DLD1 (cell line): ENCODE measurements at regions not wholly inside any gene's neighbourhood (a gene's known extent, or its start where the extent isn't known, plus 50 kb on each side); places are given as distances from the start of the nearest gene placed in this dataset.
"Not testable (repeated sequence)": the region's sequence is repeated elsewhere in the genome, so short reads cannot be mapped to it uniquely, and the experiment has no call there.

Experiments
- in situ Hi-C: cut with HindIII; loops from 2 replicates; pipeline ENCODE4 v1.10.0; 2017; ENCODE audit warnings: low sequenced_read_pairs

GRCh38 chr14:53751650-53752049 is 205.0 kb downstream of the BMP4 start:
- in situ Hi-C loops, result no loop called here

DNA sequence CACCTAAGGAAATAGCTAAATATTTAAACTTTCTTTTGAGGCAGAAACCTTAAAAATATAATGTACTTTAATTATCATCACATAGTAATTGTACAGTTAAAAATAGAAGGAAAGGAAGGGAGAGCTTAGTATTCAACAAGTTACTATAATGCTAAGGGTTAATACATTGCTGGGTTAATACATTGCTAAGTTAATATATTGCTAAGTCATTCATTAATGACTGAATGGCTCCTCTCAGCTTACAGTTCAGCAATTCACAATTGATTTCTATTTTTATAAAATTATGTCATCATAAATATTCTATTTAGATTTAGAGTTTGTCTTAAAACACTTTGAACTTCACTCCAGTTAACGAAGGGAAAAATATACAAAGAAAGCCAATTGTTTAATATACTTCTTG is 207.9 kb downstream of the BMP4 start:
- in situ Hi-C loops, result no loop called here

- in situ Hi-C loops, result no loop called here
Measured at GRCh38 chr14:53744857-53745256, 211.8 kb downstream of the BMP4 start.

- in situ Hi-C loops, result no loop called here
Measured at GRCh38 chr14:53743371-53743770, 213.3 kb downstream of the BMP4 start.

- in situ Hi-C loops, result no loop called here
Measured at GRCh38 chr14:53742233-53742620, 214.4 kb downstream of the BMP4 start.

DNA sequence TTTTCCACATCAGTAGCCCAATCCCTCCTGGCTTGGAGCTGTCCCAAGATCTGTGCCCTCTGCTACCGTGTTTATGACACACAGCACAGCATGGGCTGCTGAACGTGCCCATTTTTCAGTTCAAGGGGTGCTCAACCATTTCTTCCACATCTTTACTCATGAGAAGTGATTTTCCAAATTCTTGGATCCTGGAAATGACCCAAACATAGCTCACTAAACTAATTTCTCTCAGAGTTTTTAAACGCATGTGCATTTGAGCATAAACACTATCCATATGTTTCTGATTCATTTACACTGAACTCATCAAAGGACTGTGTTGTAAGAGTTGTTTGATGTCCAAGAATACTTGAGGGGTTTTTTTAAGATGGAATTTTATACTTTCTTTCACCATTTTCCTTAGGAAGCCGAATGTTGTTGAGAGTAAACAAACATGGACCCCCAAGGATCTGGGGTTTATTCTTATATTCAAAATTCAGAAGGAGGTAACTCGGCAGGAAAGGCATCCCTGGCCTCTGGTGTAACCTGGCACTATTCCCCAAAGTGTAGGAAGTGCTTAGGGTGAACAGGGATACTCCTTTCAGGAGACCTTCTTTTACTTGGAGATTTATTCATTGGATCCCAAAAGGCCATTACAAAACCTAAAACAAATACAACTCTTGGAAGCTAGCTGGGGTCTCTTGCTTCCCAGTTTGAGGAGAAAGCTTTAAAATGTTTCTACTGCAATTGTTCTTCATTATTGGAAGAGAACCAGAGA is 215.0 kb downstream of the BMP4 start:
- in situ Hi-C loops, result no loop called here

DNA sequence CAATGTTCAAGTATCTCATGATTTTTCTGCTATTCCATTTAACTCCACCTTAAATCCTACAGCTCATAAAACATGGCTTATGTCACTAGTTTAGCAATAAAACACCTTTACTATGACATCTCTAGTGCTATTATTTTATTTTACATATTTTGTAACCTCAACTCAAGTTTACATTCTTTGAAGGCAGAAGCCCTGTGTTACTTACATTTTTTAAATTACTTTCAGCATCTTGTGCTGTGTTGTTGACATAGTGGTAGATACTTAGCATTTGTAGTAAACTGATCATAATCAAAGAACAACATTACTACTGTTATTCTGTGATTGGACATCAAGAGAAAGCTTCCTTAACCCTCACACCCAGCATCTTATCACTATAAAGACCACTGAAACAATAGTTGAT is 216.1 kb downstream of the BMP4 start:
- in situ Hi-C loops, result no loop called here

DNA sequence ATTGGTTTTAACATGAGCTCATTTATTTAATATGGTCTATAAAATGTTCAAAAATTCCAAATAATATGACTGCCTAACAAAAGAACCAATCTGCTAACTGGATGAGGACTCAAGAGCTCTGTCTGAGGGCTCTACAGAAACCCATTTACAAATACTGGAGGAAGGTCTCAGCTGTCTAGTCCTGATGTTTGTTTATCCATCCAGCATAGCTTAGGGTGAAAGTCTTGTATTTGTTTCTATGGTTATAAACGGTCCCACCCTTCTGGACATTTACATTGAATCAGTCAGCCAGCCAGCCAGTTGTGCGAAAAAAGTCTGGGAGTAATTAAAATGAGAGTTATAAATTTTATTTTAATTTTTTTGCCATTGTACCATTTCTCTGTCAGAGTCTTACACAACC is 220.7 kb downstream of the BMP4 start:
- in situ Hi-C loops, result no loop called here

- in situ Hi-C loops, result no loop called here
Measured at GRCh38 chr14:53723221-53723620, 233.4 kb downstream of the BMP4 start.

DNA sequence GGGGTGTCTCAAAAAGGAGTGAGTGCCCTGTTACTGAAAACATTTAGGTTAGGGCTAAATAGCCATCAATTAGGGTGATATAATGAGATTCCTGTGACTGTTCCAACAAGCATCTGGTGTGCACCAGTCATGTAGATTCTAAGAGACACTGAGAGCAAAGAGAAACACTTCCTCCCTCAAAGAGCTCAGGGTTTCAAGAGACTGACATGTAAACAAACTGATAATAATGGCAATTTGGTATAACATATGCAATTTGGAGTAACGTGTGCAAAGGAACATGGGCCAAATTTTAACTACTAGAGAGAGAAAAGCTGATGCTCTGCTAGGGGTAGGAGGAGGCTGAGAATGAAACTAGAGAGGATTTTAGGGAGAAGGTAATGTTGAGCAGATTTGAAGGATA is 237.1 kb downstream of the BMP4 start:
- in situ Hi-C loops, result no loop called here

- in situ Hi-C loops, result no loop called here
Measured at GRCh38 chr14:53716578-53716977, 240.0 kb downstream of the BMP4 start.

DNA sequence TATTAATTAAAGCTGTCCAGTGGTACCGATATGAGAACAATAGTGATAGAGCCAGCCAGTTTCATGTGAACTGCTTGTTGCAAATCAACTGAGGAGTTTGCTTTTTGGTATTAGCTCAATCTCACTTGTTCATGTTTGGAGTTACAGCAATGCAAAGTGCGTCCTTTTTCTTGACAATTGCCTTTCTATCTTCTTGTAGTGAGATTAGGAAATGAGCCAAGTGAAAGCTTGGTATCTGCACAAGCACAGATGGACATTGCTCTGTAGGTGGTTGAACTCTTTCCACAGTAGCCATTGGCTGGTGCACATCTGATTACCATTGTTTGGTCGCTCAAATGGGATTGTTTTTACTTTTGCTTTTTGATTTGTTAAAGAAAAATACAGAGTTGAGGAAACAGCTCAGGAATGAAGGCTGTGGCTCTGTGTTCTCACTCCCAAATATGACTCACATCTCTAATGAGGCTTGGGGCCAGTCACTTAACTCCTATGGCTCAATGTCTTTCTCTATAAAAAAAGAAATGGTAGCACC is 241.4 kb downstream of the BMP4 start:
- in situ Hi-C loops, result no loop called here

DNA sequence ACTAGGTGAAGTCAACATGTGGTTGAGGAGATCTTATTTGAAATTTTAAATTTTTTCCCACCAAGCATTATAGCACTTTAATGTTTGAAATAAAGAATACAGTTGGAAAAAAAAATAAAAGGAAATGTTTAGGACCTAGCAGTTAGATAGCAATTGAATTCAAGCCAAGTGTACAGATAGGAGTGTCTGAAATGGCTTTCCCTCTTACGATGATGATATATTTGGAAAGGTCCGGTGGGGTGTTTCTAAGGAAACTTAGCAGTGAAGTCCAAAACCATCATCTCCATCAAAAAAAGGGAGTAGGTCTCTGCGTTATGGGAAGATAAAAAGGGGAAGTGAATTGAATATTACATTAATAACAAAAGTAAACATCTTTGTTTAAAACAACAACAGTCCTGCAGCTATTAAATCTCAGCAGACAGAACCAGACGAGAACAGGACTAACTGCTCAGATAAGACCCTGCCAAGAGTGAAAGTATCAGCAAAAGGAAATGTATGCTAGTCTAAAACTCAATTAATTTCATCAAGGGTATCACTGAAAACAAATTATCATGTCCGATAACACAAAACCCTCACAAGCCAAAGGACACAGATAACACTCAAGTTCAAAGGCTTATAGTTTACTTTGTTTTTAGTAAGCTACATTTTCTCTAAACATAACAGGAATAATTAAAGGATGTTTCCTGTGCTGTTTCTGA is 242.0 kb downstream of the BMP4 start:
- in situ Hi-C loops, result no loop called here

GRCh38 chr14:53712901-53713300 is 243.7 kb downstream of the BMP4 start:
- in situ Hi-C loops, result not testable (repeated sequence)

DNA sequence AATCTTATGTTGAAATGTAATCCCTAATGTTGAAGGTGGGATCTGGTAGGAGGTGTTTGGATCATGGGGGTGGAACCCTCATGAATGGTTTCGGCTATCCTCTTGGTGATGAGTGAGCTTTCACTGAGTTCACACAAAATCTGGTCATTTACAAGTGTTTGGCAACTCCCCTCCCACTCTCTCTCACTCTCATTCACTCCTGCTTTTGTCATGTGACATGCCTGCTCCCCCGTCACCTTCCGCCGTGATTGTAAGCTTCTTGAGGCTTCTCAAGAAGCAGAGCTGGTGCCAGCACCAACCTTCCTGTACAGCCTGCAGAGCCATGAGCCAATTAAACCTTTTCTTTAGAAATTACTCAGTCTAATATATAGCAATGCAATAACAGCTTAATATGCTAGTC is 245.4 kb downstream of the BMP4 start:
- in situ Hi-C loops, result no loop called here

- in situ Hi-C loops, result no loop called here
Measured at GRCh38 chr14:53710615-53711014, 246.0 kb downstream of the BMP4 start.

DNA sequence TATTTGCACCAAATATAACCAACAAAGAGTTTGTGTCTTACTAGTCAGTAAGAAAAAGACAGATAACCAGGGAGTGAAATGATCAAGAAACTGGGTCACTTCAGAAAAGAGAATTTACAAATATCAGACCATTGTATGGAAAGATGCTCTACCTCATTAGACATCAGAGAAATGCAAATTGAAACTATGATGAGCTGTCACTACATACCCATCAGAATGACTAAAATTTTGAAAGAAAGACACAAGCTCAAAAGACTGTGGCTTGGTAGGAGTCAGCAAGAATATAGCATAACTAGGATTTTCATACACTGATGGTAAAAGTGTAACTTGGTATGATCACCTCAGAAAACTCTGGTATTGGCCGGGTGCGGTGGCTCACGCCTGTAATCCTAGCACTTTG is 247.2 kb downstream of the BMP4 start:
- in situ Hi-C loops, result no loop called here

GRCh38 chr14:53703457-53703856 is 253.2 kb downstream of the BMP4 start:
- in situ Hi-C loops, result no loop called here

- in situ Hi-C loops, result no loop called here
Measured at GRCh38 chr14:53701108-53701875, 255.3 kb downstream of the BMP4 start.

- in situ Hi-C loops, result no loop called here
Measured at GRCh38 chr14:53696217-53696965, 260.2 kb downstream of the BMP4 start.

- in situ Hi-C loops, result no loop called here
Measured at GRCh38 chr14:53695692-53696214, 260.9 kb downstream of the BMP4 start.
